ENCODE measurements at regions not wholly inside any gene's neighbourhood (a gene's known extent, or its start where the extent isn't known, plus 50 kb on each side); places are given as distances from the start of the nearest gene placed in this dataset.

DNA sequence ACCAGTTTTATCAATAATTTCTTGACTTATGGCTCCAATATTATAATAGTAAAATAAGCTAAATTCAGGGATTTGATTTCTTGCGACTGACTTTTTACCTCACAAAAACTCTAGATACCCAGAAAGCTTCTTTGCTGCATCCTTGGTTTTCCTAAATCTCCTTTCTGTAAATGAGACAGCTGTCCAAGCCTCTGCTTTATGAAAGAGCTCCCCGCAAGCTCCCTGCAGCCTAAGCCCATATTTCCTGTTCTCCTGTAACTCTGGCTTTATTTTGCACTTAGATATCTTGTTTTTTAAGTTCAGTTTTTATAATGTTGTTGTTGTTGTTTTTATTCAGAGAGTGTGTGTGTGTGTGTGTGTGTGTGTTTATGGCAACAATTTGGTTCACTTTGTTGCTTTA, 361.7 kb upstream of the PKDCC start:
- TF ChIP-seq, protein P1, sequence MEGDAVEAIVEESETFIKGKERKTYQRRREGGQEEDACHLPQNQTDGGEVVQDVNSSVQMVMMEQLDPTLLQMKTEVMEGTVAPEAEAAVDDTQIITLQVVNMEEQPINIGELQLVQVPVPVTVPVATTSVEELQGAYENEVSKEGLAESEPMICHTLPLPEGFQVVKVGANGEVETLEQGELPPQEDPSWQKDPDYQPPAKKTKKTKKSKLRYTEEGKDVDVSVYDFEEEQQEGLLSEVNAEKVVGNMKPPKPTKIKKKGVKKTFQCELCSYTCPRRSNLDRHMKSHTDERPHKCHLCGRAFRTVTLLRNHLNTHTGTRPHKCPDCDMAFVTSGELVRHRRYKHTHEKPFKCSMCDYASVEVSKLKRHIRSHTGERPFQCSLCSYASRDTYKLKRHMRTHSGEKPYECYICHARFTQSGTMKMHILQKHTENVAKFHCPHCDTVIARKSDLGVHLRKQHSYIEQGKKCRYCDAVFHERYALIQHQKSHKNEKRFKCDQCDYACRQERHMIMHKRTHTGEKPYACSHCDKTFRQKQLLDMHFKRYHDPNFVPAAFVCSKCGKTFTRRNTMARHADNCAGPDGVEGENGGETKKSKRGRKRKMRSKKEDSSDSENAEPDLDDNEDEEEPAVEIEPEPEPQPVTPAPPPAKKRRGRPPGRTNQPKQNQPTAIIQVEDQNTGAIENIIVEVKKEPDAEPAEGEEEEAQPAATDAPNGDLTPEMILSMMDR (conservative IDR thresholded peaks at IDR 0.05; ENCODE audit: control insufficient read depth, insufficient read depth, low read depth, low read length): no peak
- H3K4me3 ChIP-seq (ENCODE audit: control insufficient read depth, low read depth, low read length): no peak overlapping the region
- DNase-seq (ENCODE audit: low read depth): no peak

DNA sequence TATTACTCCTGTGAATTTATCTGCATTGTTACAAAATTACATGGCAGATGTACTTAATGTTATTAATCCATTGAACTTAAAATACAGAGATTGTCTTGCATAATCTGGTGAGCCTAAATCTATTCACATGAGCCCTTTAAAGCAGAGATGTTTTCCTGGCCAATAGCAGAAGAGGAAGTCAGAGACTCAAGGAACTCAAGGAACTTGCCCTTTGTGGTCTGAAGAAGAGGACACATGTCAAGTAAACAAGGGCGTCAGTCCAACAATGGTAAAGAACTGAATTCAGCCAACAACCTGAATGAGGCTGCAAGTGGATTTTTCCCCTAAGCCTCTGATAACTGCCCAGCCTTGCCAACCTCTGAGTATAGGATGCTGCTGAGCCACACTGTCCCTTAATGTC, 356.3 kb upstream of the PKDCC start:
- TF ChIP-seq, protein P1 (conservative IDR thresholded peaks at IDR 0.05; ENCODE audit: control insufficient read depth, insufficient read depth, low read depth, low read length): no peak
- H3K4me3 ChIP-seq (ENCODE audit: control insufficient read depth, low read depth, low read length): no peak overlapping the region
- no peak for DNase-seq (ENCODE audit: low read depth)

DNA sequence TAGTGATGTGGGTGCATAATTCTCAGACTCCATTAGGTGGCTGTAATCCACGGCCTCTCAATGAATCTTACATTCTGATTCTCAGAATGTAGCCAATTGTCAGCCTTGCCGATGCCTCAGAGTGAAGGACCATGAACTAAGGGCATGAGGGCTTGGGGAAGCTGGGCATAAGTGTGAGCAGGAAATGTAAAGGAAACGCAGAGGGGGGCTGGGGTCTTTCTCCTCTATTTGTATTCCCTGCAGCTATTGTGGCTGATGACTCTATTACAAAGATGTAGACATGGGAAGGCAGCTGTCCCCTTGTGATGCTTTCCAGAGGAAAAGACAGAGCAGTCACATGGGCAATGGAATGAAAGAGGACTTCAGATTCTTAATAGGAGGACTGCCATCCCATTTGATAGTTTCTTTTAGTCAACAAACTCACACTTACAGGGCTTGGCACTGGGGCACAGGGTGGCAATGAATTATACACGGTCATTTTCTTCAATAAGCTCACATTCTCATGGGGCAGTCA, 353.2 kb upstream of the PKDCC start:
- TF ChIP-seq, protein P1 (conservative IDR thresholded peaks at IDR 0.05; ENCODE audit: control insufficient read depth, insufficient read depth, low read depth, low read length): no peak
- DNase-seq (ENCODE audit: low read depth): no peak
- H3K4me3 ChIP-seq (ENCODE audit: control insufficient read depth, low read depth, low read length): no peak overlapping the region

DNA sequence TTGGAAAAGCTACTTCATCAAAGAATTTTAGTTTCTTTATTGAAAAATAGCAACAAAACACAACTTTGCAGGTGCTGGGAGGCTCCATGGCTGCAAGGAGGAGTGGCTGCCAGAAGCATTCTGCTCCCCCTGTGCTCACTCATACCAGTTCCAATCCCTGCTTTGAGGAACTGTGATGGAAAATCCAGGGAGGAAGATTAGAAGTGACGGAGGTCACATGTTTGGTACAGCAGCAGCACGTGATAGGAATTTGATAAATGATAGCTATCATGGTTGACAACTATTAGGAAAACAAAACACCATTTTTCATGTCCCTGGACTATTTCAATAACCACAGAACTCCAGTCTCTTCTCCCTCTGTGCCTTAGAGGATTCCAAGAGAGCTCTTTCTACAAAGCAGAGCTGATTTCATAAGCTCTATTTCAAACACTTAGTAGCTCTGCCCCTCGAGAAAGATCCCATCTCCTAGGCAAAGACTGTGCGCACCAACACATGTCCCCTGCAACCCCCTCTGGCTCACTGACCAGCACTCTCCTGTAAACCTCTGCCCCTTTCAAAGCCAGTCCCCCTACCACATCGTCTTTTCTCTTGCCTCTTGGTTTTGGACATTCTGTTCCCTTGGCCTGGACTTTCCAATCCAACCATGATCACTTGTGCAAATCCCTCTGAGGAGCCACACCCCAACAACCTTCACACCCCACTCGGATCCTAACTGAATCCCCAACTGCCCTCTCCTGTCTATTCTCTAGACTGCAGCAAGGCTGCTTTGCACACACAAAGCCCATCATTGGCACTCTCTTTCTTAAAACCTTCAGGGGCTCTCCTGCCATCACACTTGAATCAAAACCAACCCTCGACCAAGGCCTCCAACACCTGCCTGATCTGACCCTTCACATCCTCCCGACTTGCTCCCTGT, 352.4 kb upstream of the PKDCC start:
- no peak overlapping the region for H3K4me3 ChIP-seq (ENCODE audit: control insufficient read depth, low read depth, low read length)
- DNase-seq (ENCODE audit: low read depth): no peak
- TF ChIP-seq, protein P1 (conservative IDR thresholded peaks at IDR 0.05; ENCODE audit: control insufficient read depth, insufficient read depth, low read depth, low read length): no peak

DNA sequence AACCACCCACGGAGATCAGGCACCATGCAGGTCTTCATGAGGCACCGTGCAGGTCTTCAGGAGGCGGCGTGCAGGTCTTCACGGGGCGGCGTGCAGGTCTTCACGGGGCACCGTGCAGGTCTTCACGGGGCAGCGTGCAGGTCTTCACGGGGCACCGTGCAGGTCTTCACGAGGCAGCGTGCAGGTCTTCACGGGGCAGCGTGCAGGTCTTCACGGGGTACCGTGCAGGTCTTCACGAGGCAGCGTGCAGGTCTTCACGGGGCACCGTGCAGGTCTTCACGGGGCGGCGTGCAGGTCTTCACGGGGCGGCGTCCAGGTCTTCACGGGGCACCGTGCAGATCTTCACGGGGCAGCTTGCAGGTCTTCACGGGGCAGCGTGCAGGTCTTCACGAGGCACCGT, 350.4 kb upstream of the PKDCC start:
- TF ChIP-seq, protein P1 (conservative IDR thresholded peaks at IDR 0.05; ENCODE audit: control insufficient read depth, insufficient read depth, low read depth, low read length): no peak
- DNase-seq (ENCODE audit: low read depth): no peak

DNA sequence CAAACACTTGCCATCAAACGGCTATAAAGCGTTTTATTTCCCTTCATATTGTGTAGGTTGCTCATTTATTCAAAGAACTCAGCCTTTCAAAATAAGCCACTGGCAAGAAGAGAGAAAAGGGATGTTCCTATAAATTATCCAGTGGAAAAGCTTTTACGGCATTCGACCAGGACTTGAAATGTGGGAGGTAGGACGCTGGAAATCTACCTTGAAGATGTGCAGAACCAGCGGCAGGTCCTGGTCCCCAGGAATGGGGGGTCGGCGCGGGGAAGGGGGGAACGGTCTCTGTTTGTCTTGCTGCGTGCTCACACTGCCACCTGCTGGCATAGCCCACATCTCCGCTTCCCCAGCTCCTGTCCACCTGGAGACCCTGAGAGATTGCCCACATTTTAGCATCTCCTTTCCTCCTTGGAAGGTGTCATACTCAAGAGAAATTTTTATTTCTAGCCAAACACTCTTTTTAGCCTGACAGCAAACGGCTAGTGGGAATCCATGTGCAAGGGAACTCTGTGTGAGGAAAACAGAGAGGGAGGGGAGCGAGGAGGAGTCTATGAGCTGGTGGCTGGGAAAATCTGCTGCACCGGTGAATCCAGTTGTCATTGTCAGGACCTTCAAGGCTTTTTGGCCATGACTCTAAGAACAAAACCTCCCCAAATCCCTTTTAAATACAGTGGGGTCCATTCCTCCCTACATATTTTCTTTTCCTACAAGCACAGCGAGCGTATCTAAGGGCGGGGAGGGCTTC, 349.0 kb upstream of the PKDCC start:
- peak; percentile 12 for DNase-seq (ENCODE audit: low read depth)
- no peak overlapping the region for H3K4me3 ChIP-seq (ENCODE audit: control insufficient read depth, low read depth, low read length)
- TF ChIP-seq, protein P1 (conservative IDR thresholded peaks at IDR 0.05; ENCODE audit: control insufficient read depth, insufficient read depth, low read depth, low read length): peak; percentile 76

More for the DNA sequence above, 350.4 kb upstream of the PKDCC start:
- H3K4me3 ChIP-seq (ENCODE audit: control insufficient read depth, low read depth, low read length): no peak overlapping the region

Data from fibroblast of mammary gland (primary cell).